Gastrocnemius medialis (tissue), 4 donors: ENCODE measurements at regions not wholly inside any gene's neighbourhood (a gene's known extent, or its start where the extent isn't known, plus 50 kb on each side); places are given as distances from the start of the nearest gene placed in this dataset.
A peak's percentile ranks its signal among the peaks of the same experiment; 100 is the strongest.

Source experiments
- ATAC-seq, 2 donors: fragments of 150-250 bp; one replicate each; pipeline ENCODE4 v1.9.1; 2016
- DNase-seq, 2 donors: peaks; one replicate each; pipeline ENCODE4 v3.0.0-alpha.2; 2019
- H3K27ac ChIP-seq, 4 donors: fragments of 200-600 bp; sonication (generic); 1 replicate in 1 of 4; 2 replicates in 3 of 4; pipeline ENCODE4 v1.5.1; 2016 to 2018; ENCODE audit warnings: mild to moderate bottlenecking in 2 of 4, moderate library complexity in 1 of 4
- H3K27me3 ChIP-seq, 3 donors: fragments of 200-600 bp; sonication (generic) in 2 of 3; 1 replicate in 1 of 3; 2 replicates in 2 of 3; pipeline versions ENCODE4 v1.5.1 to v1.6.0; 2016 to 2019; ENCODE audit warnings: mild to moderate bottlenecking in 1 of 3, moderate library complexity in 1 of 3
- H3K36me3 ChIP-seq, 2 donors: fragments of 200-600 bp; sonication (generic) in 1 of 2; one replicate each; pipeline ENCODE4 v1.5.1; 2017 to 2018
- H3K4me1 ChIP-seq, 2 donors: fragments of 200-600 bp; sonication (generic) in 1 of 2; one replicate each; pipeline ENCODE4 v1.5.1; 2016 to 2017; ENCODE audit warnings: mild to moderate bottlenecking in 2 of 2
- H3K4me3 ChIP-seq, 4 donors: fragments of 200-600 bp; sonication (generic) in 3 of 4; 1 replicate in 1 of 4; 2 replicates in 3 of 4; pipeline ENCODE4 v1.5.1; 2016 to 2019; ENCODE audit warnings: mild to moderate bottlenecking in 2 of 4
- H3K9me3 ChIP-seq, 3 donors: fragments of 200-600 bp; sonication (generic) in 2 of 3; 1 replicate in 1 of 3; 2 replicates in 2 of 3; pipeline ENCODE4 v1.5.1; 2016 to 2019
- CTCF ChIP-seq, 5 experiments: fragments of 450-650 bp in 3 of 5; fragments of 200-600 bp in 2 of 5; sonication (generic) in 2 of 5; IDR thresholded peaks in 4 of 5; conservative IDR thresholded peaks in 1 of 5; 1 replicate in 4 of 5; 2 replicates in 1 of 5; pipeline ENCODE4 v1.5.1; 2016 to 2019; ENCODE audit warnings: antibody characterized with exemption in 5 of 5, mild to moderate bottlenecking in 3 of 5, moderate library complexity in 3 of 5
- POLR2A ChIP-seq, 2 donors: fragments of 450-650 bp; IDR thresholded peaks; one replicate each; pipeline ENCODE4 v1.6.1; 2017; ENCODE audit warnings: antibody characterized with exemption in 2 of 2, mild to moderate bottlenecking in 2 of 2, moderate library complexity in 2 of 2
- in situ Hi-C, 4 donors: fragments of 200-750 bp; cut with MboI; loops; one replicate each; pipeline versions ENCODE4 v1.15.0 to v1.8.0; 2017; ENCODE audit warnings: low sequenced_read_pairs in 4 of 4
- intact Hi-C: fragments of 100-400 bp; cut with DNase I; formaldehyde crosslinking; loops from one replicate; pipeline ENCODE4 v1.15.1; 2023; ENCODE audit warnings: low total_unique reads

- no peak for ATAC-seq
- Histone ChIP-seq H3K4me1 (peaks cover 34 to 39% of the 10 kb centered on the region in 2 donors), H3K27ac (peak overlapping the region in 1 of 4 donors; percentile 39)
Observed at GRCh38 chr2:120940319-120940696, 204.6 kb downstream of the GLI2 start.

GRCh38 chr2:120940726-120941256 lies 205.1 kb downstream of the GLI2 start:
- Histone ChIP-seq H3K9me3 (no peaks in the 10 kb centered on the region), H3K27me3 (no peaks in the 10 kb centered on the region), H3K4me3 (no peak overlapping the region), H3K27ac (no peak overlapping the region), H3K36me3 (no peaks in the 10 kb centered on the region), H3K4me1 (peaks cover 32 to 34% of the 10 kb centered on the region in 2 donors)
- ATAC-seq = no peak
- TF ChIP-seq CTCF (IDR thresholded peaks at IDR 0.05 in 4 of 5, conservative IDR thresholded peaks at IDR 0.05 in 1 of 5) = no peak
- TF ChIP-seq POLR2A (IDR thresholded peaks at IDR 0.05) = no peak
- in situ Hi-C loops (no loop called here), intact Hi-C loops (loop anchor here (10.0 kb wide), 1 partner anchor 134 kb away; no protein-coding TSS in a partner anchor)
- no peak for DNase-seq

More at GRCh38 chr2:120940319-120940696, 204.6 kb downstream of the GLI2 start:
- Histone ChIP-seq H3K36me3 (no peaks in the 10 kb centered on the region), H3K9me3 (no peaks in the 10 kb centered on the region), H3K4me3 (no peak overlapping the region), H3K27me3 (no peaks in the 10 kb centered on the region)
- intact Hi-C loops (loop anchor here (10.0 kb wide), 1 partner anchor 134 kb away; no protein-coding TSS in a partner anchor), in situ Hi-C loops (no loop called here)
- TF ChIP-seq CTCF (IDR thresholded peaks at IDR 0.05 in 4 of 5, conservative IDR thresholded peaks at IDR 0.05 in 1 of 5) (no peak), POLR2A (IDR thresholded peaks at IDR 0.05) (no peak)
- DNase-seq = no peak

GRCh38 chr2:120941571-120942120 lies 206.0 kb downstream of the GLI2 start:
- in situ Hi-C loops = no loop called here
- peaks cover 29 to 30% of the 10 kb centered on the region in 2 donors for H3K4me1 ChIP-seq
- H3K36me3 ChIP-seq = no peaks in the 10 kb centered on the region
- TF ChIP-seq POLR2A (IDR thresholded peaks at IDR 0.05) (no peak), CTCF (IDR thresholded peaks at IDR 0.05 in 4 of 5, conservative IDR thresholded peaks at IDR 0.05 in 1 of 5) (no peak)
- H3K27ac ChIP-seq = no peak overlapping the region
- H3K27me3 ChIP-seq = no peaks in the 10 kb centered on the region
- H3K4me3 ChIP-seq = no peak overlapping the region
- intact Hi-C loops = loop anchor here (10.0 kb wide), 1 partner anchor 133 kb away; no protein-coding TSS in a partner anchor
- DNase-seq (no peak), ATAC-seq (no peak)
- no peaks in the 10 kb centered on the region for H3K9me3 ChIP-seq

- Histone ChIP-seq H3K36me3 (no peaks in the 10 kb centered on the region), H3K4me3 (no peak overlapping the region), H3K9me3 (no peaks in the 10 kb centered on the region), H3K4me1 (peaks cover 20 to 22% of the 10 kb centered on the region in 2 donors), H3K27me3 (no peaks in the 10 kb centered on the region), H3K27ac (no peak overlapping the region)
- in situ Hi-C loops (no loop called here), intact Hi-C loops (loop anchor here (10.0 kb wide), 1 partner anchor 132 kb away; no protein-coding TSS in a partner anchor)
- DNase-seq (no peak), ATAC-seq (no peak)
- no peak for TF ChIP-seq CTCF (IDR thresholded peaks at IDR 0.05 in 4 of 5, conservative IDR thresholded peaks at IDR 0.05 in 1 of 5)
- no peak for TF ChIP-seq POLR2A (IDR thresholded peaks at IDR 0.05)
Observed at GRCh38 chr2:120942658-120943057, 207.0 kb downstream of the GLI2 start.
